ENCODE measurements at regions not wholly inside any gene's neighbourhood (a gene's known extent, or its start where the extent isn't known, plus 50 kb on each side); places are given as distances from the start of the nearest gene placed in this dataset.

- no peak for DNase-seq (ENCODE audit: low spot score in 2 of 2, unreplicated experiment in 2 of 2)
- H3K4me3 Mint-ChIP-seq: no peak overlapping the region
- H3K36me3 Mint-ChIP-seq: no peaks in the 10 kb centered on the region
- H3K27me3 Mint-ChIP-seq (ENCODE audit: low read depth): no peaks in the 10 kb centered on the region
- H3K9me3 Mint-ChIP-seq: peaks cover 16% of the 10 kb centered on the region
- no peaks in the 10 kb centered on the region for H3K4me1 Mint-ChIP-seq
- H3K27ac Mint-ChIP-seq: no peak overlapping the region
- TF ChIP-seq CTCF (IDR thresholded peaks at IDR 0.05; ENCODE audit: unreplicated experiment): no peak
Observed at GRCh38 chr2:48826986-48827385, 71.5 kb upstream of the LHCGR start.

- Mint-ChIP-seq H3K9me3 (peaks cover 2% of the 10 kb centered on the region), H3K27me3 (ENCODE audit: low read depth) (no peaks in the 10 kb centered on the region), H3K4me1 (no peaks in the 10 kb centered on the region), H3K36me3 (no peaks in the 10 kb centered on the region), H3K4me3 (no peak overlapping the region), H3K27ac (no peak overlapping the region)
- DNase-seq (ENCODE audit: low spot score in 2 of 2, unreplicated experiment in 2 of 2): no peak
- no peak for TF ChIP-seq CTCF (IDR thresholded peaks at IDR 0.05; ENCODE audit: unreplicated experiment)
Observed at GRCh38 chr2:48824116-48824515, 68.6 kb upstream of the LHCGR start.

- Mint-ChIP-seq H3K9me3 (no peaks in the 10 kb centered on the region), H3K4me1 (no peaks in the 10 kb centered on the region), H3K36me3 (no peaks in the 10 kb centered on the region), H3K27ac (no peak overlapping the region), H3K27me3 (ENCODE audit: low read depth) (no peaks in the 10 kb centered on the region), H3K4me3 (no peak overlapping the region)
- no peak for TF ChIP-seq CTCF (IDR thresholded peaks at IDR 0.05; ENCODE audit: unreplicated experiment)
- no peak for DNase-seq (ENCODE audit: low spot score in 2 of 2, unreplicated experiment in 2 of 2)
Observed at GRCh38 chr2:48819206-48819735, 63.7 kb upstream of the LHCGR start.

GRCh38 chr2:48817355-48817754 is 61.8 kb upstream of the LHCGR start:
- H3K9me3 Mint-ChIP-seq: peaks cover 3% of the 10 kb centered on the region
- no peak overlapping the region for H3K4me3 Mint-ChIP-seq
- no peak for TF ChIP-seq CTCF (IDR thresholded peaks at IDR 0.05; ENCODE audit: unreplicated experiment)
- no peak overlapping the region for H3K27ac Mint-ChIP-seq
- H3K36me3 Mint-ChIP-seq: no peaks in the 10 kb centered on the region
- H3K4me1 Mint-ChIP-seq: no peaks in the 10 kb centered on the region
- DNase-seq (ENCODE audit: low spot score in 2 of 2, unreplicated experiment in 2 of 2): no peak
- no peaks in the 10 kb centered on the region for H3K27me3 Mint-ChIP-seq (ENCODE audit: low read depth)

- no peaks in the 10 kb centered on the region for H3K36me3 Mint-ChIP-seq
- H3K4me1 Mint-ChIP-seq: no peaks in the 10 kb centered on the region
- H3K4me3 Mint-ChIP-seq: no peak overlapping the region
- H3K27me3 Mint-ChIP-seq (ENCODE audit: low read depth): no peaks in the 10 kb centered on the region
- no peak overlapping the region for H3K27ac Mint-ChIP-seq
- no peak for DNase-seq (ENCODE audit: low spot score in 2 of 2, unreplicated experiment in 2 of 2)
- H3K9me3 Mint-ChIP-seq: peaks cover 3% of the 10 kb centered on the region
- no peak for TF ChIP-seq CTCF (IDR thresholded peaks at IDR 0.05; ENCODE audit: unreplicated experiment)
Observed at GRCh38 chr2:48812416-48812815, 56.9 kb upstream of the LHCGR start.

- H3K36me3 Mint-ChIP-seq: no peaks in the 10 kb centered on the region
- H3K4me3 Mint-ChIP-seq: no peak overlapping the region
- no peaks in the 10 kb centered on the region for H3K4me1 Mint-ChIP-seq
- no peak for TF ChIP-seq CTCF (IDR thresholded peaks at IDR 0.05; ENCODE audit: unreplicated experiment)
- H3K9me3 Mint-ChIP-seq: peaks cover 3% of the 10 kb centered on the region
- H3K27me3 Mint-ChIP-seq (ENCODE audit: low read depth): no peaks in the 10 kb centered on the region
- H3K27ac Mint-ChIP-seq: no peak overlapping the region
- DNase-seq (ENCODE audit: low spot score in 2 of 2, unreplicated experiment in 2 of 2): no peak
Observed at GRCh38 chr2:48808311-48808710, 52.8 kb upstream of the LHCGR start.

Data from mesothelial cell of epicardium (in vitro differentiated cells).